ENCODE measurements at regions not wholly inside any gene's neighbourhood (a gene's known extent, or its start where the extent isn't known, plus 50 kb on each side); places are given as distances from the start of the nearest gene placed in this dataset.

- DNase-seq, result no peak
Observed at GRCh38 chr9:129469188-129469987, 151.5 kb downstream of the C9orf50 start.

- no peak for DNase-seq
Observed at GRCh38 chr9:129467739-129468666, 152.9 kb downstream of the C9orf50 start.

- no peak for DNase-seq
Observed at GRCh38 chr9:129467004-129467588, 153.8 kb downstream of the C9orf50 start.

GRCh38 chr9:129465834-129466535 lies 154.9 kb downstream of the C9orf50 start:
- DNase-seq, result no peak

- no peak for DNase-seq
Observed at GRCh38 chr9:129464972-129465833, 155.7 kb downstream of the C9orf50 start.

- no peak for DNase-seq
Observed at GRCh38 chr9:129463994-129464393, 156.9 kb downstream of the C9orf50 start.

- no peak for DNase-seq
Observed at GRCh38 chr9:129463477-129463876, 157.4 kb downstream of the C9orf50 start.

GRCh38 chr9:129462360-129462759 lies 158.5 kb downstream of the C9orf50 start:
- DNase-seq, result no peak

- DNase-seq, result peak; percentile 69
Observed at GRCh38 chr9:129460323-129461261, 160.3 kb downstream of the C9orf50 start.

- DNase-seq, result no peak
Observed at GRCh38 chr9:129459547-129460322, 161.2 kb downstream of the C9orf50 start.

- DNase-seq, result no peak
Observed at GRCh38 chr9:129458663-129459546, 162.0 kb downstream of the C9orf50 start.

GRCh38 chr9:129458155-129458661 lies 162.7 kb downstream of the C9orf50 start:
- no peak for DNase-seq

GRCh38 chr9:129457325-129457779 lies 163.5 kb downstream of the C9orf50 start:
- no peak for DNase-seq

- DNase-seq, result no peak
Observed at GRCh38 chr9:129456549-129457324, 164.2 kb downstream of the C9orf50 start.

- DNase-seq, result no peak
Observed at GRCh38 chr9:129455151-129455995, 165.5 kb downstream of the C9orf50 start.

GRCh38 chr9:129454467-129455067 lies 166.3 kb downstream of the C9orf50 start:
- DNase-seq, result no peak
